HG02610 (cell line): ENCODE measurements at regions not wholly inside any gene's neighbourhood (a gene's known extent, or its start where the extent isn't known, plus 50 kb on each side); places are given as distances from the start of the nearest gene placed in this dataset.
"Not testable (repeated sequence)": the region's sequence is repeated elsewhere in the genome, so short reads cannot be mapped to it uniquely, and the experiment has no call there.

Source experiments
- ATAC-seq: cut with Tn5 transposase; IDR thresholded peaks from one replicate; pipeline ENCODE4 v1.9.1; 2021; ENCODE audit warnings: mild to moderate bottlenecking, moderate library complexity; ENCODE audit not compliant: unreplicated experiment

GRCh38 chr18:73688851-73689711 is 458.6 kb downstream of the FBXO15 start:
- peak; percentile 78 for ATAC-seq

- ATAC-seq: no peak
Measured at GRCh38 chr18:73688161-73688560, 459.5 kb downstream of the FBXO15 start.

GRCh38 chr18:73684647-73685046 is 463.0 kb downstream of the FBXO15 start:
- no peak for ATAC-seq

GRCh38 chr18:73683409-73684238 is 464.0 kb downstream of the FBXO15 start:
- no peak for ATAC-seq

- no peak for ATAC-seq
Measured at GRCh38 chr18:73681912-73682311, 465.7 kb downstream of the FBXO15 start.

GRCh38 chr18:73681398-73681797 is 466.2 kb downstream of the FBXO15 start:
- no peak for ATAC-seq

GRCh38 chr18:73679941-73680712 is 467.5 kb downstream of the FBXO15 start:
- ATAC-seq: peak; percentile 57

- ATAC-seq: no peak
Measured at GRCh38 chr18:73677450-73677849, 470.2 kb downstream of the FBXO15 start.

- ATAC-seq: no peak
Measured at GRCh38 chr18:73674125-73674865, 473.3 kb downstream of the FBXO15 start.

GRCh38 chr18:73671480-73671879 is 476.2 kb downstream of the FBXO15 start:
- not testable (repeated sequence) for ATAC-seq

- ATAC-seq: peak; percentile 78
Measured at GRCh38 chr18:73670524-73670923, 477.1 kb downstream of the FBXO15 start.

- ATAC-seq: no peak
Measured at GRCh38 chr18:73670039-73670438, 477.6 kb downstream of the FBXO15 start.

- ATAC-seq: no peak
Measured at GRCh38 chr18:73669297-73669696, 478.3 kb downstream of the FBXO15 start.

- ATAC-seq: no peak
Measured at GRCh38 chr18:73668051-73668450, 479.6 kb downstream of the FBXO15 start.

GRCh38 chr18:73666772-73667171 is 480.9 kb downstream of the FBXO15 start:
- ATAC-seq: no peak

GRCh38 chr18:73664896-73665295 is 482.7 kb downstream of the FBXO15 start:
- no peak for ATAC-seq

- no peak for ATAC-seq
Measured at GRCh38 chr18:73663581-73663980, 484.1 kb downstream of the FBXO15 start.

- ATAC-seq: no peak
Measured at GRCh38 chr18:73662421-73662820, 485.2 kb downstream of the FBXO15 start.

GRCh38 chr18:73660931-73661856 is 486.4 kb downstream of the FBXO15 start:
- ATAC-seq: no peak
